Activated CD4-positive, alpha-beta T cell treated with anti-CD3 and anti-CD28 coated beads, Interleukin-10, Interleukin-2, amounts not matched to agents 100 ng/mL and 50 ng/mL, durations not matched to agents 16 hours and 8 hours (primary cell): ENCODE measurements at regions not wholly inside any gene's neighbourhood (a gene's known extent, or its start where the extent isn't known, plus 50 kb on each side); places are given as distances from the start of the nearest gene placed in this dataset.
A peak's percentile ranks its signal among the peaks of the same experiment; 100 is the strongest.
"Not testable (repeated sequence)": the region's sequence is repeated elsewhere in the genome, so short reads cannot be mapped to it uniquely, and the experiment has no call there.

ENCODE experiments used
- DNase-seq: peaks from one replicate; pipeline ENCODE4 v3.0.0-alpha.2; 2020

DNA sequence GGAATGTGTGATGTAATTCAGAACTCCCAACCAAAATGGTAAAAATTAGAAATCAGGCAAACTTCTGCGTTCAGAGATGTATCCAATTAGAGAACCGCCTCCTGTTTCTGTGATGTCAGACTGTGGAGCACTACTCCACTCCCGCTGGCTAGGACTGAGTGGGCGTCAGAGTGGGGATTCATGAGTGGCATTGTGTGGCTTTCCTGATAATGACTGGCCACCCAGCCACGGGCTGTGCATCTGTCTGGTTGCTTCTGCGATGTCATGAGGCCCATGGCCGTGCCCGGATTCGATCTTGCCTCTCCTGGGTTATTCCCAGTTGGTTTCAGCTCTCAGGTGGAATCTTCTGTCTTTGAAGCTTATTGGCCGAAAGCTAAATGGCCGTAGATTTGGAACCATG, 87.1 kb upstream of the KCNA1 start:
- no peak for DNase-seq

DNA sequence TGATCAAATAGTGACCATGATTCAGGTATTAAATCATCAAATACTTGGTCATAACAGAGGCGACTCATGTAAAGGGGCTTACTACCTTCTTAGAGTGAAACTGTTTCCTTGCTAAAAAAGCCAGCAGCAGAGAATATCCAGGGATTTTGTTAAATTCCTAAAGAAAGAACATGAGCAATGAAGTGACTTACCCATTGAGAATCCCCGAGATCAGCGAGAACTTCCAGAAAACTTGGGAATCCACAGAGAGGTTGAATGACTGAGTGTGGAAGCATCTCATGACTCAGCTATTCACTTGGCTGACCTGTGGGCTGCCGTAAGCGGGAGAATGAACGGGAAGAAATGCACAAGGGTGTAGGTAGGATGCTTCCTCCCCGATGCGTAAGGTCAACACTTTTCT, 85.3 kb upstream of the KCNA1 start:
- DNase-seq: no peak

DNA sequence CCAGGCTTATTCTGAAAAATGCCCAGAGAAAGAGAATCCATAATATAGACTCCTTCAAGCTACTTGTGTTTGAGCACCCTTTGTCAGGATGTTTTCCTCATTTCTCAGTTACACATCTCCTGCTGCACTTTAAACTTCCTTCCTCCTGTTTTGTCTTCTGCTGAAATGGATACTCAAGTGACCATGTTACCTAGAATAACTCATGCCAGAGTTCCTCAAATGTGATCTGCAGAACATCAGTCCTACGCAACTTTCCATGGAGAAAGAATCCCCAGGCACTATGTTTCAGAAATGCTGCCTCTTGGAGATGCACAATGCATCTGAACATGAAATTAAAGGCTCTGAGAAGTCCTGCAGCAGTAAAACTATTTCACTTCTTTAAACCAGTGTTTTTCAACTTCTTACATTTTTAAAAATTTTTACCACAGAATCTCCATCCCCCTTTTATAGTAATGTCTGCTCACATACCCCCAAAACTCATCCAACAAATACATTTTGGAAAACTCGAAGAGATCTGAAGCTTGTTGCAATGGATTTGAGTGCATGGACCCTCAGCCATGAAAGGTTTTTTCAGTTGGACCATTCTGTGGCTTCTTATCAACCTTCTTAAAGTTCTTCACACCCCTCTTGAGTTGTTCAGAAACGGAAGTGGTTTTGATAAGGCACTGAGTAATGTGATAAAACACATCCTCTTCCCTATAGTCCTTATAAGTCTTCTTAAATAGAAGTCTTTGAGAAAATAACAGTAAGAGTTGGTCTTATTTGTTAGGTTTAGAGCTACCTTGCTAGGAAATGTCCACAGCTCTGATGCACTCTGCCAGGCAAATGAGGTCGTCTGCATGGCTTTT, 84.5 kb upstream of the KCNA1 start:
- DNase-seq: peak; percentile 30

DNA sequence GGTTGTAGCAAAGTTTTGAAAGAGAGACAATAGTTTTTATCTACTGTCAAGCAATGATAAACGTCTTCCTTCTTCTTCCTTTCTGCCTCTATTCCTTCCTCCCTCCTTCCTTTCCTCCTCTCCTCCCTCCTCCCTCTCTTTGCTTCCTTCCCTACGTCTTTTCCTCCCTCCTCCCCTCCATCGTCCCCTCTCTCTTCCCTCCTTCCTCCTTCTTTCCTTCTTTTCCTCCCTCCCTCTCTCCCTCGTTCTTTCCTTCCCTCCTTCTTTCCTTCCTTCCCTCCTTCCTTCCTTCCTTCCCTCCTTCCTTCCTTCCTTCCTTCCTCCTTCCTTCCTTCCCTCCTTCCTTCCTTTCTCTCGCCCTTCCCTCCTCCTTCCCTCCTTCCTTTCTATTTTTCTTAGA, 82.8 kb upstream of the KCNA1 start:
- DNase-seq: no peak

DNA sequence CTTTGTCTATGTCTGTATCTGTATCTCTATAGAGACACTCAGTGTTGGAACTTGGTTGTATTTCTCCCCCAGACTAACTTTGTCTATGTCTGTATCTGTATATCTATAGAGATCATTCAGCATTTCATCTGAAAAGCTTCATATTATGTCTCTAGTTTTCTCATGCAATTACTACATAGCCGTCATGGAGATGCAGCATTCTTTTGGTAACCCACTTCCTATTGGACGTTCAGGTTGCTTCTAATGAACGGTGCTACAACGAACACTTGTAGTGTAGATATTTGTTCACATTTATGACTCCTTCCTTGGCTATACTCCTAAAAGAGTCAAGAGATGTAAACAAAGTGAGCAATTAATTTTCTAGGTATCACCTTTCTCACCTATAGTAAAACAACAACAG, 81.5 kb upstream of the KCNA1 start:
- DNase-seq: no peak

DNA sequence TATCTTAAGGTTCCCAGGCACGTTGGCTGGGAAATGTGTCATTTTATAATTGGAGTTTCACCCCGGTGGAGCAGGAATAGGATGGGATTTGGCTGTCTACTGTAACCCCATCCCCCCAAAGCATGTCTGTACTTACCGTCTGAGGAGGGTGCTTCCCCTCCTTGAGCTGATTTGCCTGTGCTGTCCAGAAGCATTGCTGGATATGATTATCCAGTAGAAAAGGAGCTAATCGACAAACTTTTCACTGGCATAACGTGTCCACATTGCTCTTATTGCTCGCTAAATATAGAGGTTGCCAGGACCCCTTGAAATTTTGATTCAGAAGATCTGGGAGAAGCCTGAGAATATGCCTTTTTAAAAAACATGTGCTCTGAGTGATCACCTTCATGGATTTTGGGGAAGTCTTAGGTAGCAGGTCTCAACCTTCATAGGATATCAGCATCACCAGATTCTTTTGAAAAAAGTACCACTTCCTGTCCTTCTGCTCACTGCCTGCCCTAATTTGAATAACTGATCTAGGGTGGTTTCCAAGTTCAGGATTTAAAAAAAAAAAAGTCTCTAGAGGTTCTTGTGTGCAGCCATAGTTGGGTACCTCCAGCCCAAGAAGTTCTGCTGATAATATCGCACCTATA, 80.4 kb upstream of the KCNA1 start:
- DNase-seq: peak; percentile 72

DNA sequence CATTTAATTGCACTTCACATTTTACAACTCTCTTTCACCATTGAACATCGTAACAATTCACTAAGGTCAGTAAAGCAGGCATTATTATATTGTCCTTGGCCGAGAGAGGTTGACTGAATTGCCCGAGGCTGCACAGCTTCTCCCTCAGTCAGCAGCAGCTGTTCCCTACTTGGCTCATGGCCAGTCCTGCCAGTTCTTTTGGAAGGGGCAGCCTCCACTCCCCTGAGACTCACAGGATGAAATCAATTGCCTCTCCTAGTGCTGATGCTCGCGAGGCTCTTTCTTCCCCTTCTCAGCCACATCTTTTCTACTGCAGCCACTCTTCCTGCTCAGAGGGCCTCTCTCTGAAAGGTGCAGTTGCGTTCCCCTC, 79.9 kb upstream of the KCNA1 start:
- peak; percentile 25 for DNase-seq

DNA sequence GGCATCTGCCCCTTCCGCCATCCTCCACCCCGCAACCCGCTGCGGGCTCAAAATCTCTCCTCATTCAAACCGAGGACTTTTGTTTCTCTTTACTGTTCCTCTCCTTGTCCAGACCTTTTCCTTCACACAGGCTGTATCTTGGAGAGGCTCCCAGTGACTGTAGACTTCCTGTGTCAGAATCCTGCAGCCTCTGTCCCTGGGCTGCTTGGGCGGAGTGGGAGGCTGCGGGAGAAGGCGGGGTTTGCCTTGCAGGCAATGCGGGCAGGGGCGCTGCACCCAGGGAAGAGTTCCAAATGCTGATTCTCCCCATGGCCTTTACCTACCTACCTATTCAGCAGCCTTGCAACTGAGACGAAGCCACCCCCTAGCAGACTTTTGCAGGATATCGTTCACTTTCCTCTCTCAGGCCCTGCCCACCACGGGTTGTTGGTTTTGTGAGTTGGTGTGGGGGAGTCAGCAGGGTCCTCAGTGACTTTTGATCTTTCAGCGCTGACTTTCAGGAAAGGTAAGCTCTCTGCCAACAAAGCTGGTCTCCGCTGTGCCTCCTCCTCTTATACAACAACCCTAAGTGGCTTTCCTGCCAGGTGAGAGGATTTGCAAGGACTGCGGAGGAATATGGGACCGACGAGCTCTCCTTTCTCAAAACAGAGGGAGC, 79.0 kb upstream of the KCNA1 start:
- no peak for DNase-seq

DNA sequence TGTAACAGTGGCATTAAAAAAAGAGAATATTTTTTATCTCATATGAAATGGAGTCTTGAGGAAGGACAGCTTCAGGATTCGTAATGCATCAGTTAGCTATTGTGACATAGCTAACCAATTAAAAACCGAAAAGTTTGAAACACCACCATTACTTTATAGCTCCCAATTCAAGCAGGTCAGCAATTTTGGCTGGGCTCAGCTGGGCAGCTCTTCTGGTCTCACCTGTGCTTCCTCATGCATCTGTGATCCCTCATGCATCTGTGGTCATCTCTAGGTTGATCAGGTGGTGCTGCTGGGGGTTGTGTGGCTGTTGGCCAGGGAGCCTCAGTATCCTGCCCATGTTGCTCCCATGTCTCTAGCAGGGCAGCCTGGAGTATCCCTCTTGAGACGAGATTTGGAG, 76.7 kb upstream of the KCNA1 start:
- DNase-seq: no peak

DNA sequence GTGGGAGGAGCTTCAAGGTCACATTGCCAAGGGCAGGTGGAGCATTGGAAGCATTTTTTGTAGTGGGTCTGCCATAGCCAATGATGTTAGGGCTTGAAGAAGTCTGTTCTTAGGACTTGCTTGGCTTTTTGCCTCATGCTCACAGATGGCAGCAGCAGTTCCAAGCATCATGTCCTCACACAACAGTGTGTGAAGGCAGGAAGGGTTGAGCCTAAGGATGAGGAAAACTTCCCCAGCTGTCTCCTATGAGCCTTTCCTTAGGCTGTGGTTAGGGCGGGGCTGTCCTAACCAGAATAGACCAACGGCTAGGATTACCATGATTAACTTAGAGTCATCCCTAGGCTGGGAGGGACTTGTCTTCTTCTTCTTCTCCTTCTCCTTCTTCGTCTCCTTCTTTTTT, 76.2 kb upstream of the KCNA1 start:
- no peak for DNase-seq

DNA sequence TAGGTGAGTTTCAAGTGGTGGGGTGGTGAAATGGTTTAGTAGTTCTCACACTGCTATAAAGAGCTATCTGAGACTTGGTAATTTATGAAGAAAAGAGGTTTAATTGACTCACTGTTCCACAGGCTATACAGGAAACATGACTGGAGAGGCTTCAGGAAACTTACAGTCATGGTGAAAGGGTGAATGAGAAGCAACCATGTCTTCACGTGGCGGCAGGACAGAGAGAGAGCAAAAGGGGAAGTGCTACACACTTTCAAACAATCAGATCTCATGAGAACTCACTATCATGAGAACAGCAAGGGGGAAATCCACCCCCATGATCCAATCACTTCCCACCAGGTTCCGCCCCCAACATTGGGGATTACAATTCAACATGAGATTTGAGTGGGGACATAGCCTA, 67.3 kb upstream of the KCNA1 start:
- not testable (repeated sequence) for DNase-seq

DNA sequence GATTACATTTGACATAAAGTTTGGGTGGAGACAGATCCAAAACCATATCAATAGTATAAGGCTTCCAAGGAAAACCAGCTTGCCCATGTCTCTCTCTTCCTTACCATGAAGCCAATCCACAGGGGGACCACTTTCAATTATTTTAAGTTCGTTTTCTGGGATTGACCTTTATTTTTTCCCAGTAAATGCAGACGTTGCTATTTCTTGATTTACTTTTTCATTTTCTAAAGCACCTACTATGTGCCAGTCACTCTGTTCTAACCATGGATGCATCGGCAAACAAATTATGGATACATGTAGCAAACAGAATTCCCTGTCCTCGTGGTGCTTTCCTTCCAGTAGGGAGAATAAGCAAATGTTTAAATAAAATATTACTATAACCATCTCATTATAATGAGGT, 65.8 kb upstream of the KCNA1 start:
- no peak for DNase-seq

DNA sequence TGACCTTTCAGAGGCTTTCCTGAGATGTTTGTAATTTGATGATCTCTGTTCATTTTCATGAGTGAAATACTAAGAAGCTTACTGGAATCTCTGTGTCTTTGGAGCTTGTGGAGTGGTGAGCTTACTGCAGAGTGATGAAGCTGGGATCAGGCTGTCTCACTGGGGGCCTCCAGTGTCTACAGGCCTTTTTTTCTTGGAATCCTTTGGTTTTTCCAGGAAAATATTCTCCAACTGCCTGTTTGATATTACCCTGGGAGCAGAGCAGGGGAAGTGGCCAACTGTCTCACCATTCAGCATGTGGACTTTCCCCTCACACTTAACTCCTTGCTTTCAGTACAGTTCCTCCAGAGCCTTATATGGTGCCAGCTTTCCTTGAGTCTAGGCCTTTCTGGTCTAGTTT, 62.0 kb upstream of the KCNA1 start:
- no peak for DNase-seq

DNA sequence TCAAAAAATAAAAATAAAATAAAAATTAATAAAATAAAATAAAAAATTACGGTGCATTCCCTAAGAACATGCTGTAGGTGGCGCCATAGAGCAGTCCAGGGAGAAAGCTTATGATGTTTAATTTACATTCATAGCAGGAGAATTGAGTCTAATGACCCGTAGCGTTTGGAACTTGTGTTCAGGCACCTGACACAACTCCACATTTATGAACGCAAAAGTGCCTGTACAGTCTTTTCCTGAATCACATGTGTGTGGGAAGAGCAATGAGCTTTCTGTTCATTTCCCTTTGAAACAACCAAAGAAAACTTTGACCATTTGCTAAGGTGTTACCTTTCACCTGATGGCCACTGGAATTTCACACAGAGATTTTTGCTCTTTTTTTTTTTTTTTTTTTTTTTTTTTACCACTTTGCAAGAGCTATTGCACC, 60.6 kb upstream of the KCNA1 start:
- DNase-seq: peak; percentile 32

DNA sequence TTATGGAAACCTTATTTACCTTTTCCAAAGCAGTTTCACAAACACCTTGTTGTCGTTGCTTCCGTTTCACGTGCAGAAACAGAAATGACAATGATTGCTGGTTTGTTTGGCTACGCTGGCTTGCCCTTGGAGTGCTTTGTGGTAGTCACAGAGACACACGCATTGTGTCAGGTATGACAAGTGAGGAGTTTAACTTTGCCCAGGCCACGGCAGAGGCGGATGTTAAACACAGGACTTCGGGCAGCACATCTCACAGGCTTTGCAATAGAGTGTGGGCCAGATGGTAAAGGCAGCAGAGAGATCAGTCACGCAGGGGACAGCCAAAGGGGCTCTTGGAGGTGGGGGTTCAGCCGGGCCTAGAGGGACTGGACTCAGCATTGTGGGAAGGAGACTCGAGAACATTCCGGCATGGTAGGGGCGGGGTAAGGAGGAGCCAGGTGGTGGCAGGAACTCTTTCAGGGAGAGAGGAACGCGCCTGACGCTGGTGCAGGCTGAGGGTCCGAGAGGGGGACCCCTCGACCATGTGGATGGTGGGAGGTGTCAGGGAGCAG, 59.8 kb upstream of the KCNA1 start:
- DNase-seq: no peak

DNA sequence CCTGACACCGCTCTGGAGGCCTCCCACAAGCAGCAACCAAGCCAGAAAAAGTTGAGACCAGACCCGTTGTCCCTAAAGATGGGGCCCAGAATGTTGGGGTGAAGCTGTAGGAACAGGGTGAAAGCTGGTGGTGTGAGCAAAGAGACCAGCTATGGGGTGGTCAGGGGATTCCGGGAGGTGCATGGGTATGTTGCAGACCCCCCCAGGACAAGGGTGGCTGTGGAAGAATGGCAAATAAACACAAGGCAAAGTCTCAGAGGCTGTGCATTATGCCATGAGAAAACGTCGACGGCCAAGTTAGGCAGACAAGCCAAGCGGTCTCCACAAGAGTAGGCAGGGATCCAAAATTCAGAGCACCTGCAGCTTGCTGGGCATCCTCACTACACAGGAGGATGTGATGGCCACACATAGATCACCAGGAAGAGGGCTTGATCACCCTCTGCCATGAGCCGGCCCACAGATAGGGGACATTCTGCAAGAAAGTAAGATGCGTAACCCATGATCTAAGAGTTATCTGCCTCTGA, 58.8 kb upstream of the KCNA1 start:
- no peak for DNase-seq

DNA sequence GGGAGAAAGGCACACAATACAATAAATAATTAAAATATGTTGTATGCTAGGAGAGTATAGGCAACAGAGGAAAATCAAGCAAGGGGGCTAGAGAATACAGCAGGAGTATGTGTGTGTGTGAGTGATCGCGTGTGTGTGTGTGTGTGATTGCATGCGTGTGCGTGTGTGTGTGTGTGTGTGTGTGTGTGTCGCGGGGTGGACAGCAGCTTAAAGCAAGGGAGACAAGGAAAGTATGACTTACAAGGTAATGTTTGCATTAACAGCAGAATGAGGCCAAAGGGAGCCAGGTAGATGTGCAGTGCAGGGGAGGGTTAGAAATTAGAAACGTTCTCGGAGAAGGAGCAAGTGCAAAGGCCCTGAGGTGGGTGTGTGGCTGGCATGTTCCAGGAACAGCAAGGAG, 57.4 kb upstream of the KCNA1 start:
- DNase-seq: no peak

DNA sequence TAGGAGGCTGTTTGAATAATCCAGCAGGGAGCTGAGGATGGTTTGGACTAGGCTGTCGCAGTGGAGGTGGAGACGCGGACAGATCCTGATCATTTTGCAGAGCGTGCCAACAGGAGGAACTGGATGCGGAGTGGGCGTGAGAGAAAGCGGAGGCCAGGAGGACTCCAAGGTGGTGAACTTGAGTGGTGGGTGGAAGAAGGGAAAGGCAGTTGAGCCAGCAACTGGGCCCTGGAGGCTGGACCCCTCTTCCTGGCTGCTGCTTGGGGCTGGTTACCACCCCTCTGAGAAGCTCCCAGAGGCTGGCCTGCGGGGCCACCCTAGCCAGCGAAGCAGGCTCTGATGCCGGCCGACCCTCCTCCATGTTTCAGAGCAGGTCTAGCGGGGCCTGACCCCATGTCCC, 56.8 kb upstream of the KCNA1 start:
- no peak for DNase-seq

DNA sequence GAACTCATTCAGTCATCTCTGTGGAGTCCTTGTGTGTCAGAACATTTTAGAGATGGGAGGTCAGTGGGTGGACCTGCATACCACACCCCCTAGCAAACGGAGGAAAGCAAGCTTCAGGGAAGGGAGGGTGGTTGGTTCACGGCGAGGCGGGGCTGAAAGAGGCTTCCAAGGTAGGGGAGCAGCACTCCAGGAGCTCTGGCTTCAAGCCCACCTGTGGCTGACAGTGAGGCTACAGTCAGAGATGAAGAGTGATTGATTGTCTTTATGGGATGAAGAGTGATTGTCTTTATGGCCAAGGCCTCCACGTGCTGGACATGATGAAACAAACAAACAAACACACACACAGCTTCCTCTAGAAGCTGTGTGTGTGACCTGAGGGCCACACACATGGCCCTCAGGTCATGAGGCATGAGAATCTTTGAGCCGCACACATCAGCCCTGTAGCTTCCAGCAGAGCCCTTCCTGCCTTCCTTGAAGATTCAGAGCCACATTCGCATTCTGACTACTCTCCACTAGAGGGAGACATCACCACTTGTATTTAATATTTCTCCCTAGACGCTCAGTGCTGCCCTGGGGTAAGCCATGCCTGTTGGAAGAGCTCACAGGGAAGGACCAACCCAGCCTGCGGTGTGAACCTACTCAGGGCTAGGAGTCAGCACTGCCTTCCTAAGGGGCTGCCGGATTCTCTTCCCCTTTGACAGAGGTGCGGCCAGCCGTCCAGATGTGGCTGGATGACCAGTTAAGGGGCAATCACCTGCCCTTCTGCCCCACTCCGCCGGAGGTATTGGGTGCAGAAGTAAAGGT, 54.4 kb upstream of the KCNA1 start:
- DNase-seq: peak; percentile 75

DNA sequence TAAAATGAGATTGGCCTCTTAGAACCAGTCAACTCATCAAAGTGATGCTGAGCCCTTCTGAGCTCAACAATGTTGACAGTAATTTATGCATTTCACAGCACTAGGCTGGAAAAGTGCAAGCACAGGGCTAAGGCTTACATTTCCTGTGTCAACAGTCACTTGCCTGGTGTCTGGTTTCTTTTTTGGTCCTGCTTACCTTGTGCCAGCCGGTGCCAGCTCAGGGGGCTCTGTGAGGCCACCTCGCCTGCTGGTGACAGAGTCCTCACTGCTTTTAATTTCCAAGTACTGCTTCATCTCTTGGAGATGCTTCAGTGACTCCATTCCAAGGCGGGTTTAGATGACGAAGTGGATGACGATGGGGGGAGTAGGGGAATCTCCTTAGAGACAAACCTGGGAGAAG, 53.1 kb upstream of the KCNA1 start:
- DNase-seq: no peak

DNA sequence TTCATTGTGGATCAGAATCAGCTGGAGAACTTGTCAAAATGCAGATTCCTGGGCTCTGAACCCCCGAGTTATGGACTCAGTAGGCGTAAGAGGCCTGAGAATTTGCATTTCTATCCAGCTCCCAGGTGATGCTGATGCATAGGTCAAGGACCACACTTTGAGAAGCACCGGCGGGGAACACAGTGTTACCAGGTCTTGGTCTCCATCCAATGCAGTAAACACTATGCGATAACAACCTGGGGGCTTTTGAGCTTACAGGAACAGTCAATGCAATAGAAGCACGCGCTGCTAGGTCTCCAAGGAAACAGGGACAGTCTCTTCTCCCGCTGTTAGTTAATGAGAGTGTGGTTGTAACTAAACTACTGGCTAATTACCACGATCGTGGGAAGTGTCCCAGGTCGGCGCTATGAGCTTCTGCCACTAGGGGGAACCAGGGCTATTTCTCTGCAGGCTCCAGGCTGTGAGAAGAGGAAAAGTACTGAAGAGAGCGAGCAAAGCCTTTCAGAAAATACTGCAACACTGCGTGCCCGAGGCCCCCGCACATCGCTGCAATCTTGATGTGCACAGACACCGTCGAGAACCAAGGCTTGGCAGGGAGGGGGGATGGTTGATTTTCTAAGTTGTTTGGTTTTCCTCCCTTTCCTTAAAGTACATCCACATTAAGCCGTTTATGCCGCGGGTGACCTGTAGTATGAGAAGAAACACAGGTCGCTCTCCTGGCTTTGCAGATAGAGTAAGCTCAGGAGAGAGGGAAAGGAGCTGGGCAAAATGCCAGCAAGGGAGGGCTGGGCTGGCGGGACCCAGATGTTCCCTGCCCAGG, 52.0 kb upstream of the KCNA1 start:
- DNase-seq: peak; percentile 75

DNA sequence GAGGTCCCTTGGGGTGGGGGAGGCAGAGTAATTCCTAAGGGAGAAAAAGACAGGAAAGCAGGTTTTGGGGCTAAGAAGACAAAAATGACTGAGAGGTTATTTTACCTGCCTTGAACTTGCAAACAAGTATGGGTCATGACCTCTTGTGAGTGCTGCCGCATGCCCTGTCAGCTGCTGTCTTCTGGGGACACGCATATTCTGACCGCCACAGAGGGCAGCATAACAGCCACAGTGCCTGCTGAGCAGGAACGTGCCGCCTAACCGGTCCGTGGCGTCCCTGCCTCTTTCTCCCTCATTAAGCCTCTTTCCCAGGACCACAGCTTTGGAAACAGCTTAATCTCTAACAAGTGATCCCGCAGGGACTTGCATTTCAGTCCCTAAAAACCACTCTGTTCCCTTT, 51.3 kb upstream of the KCNA1 start:
- no peak for DNase-seq
